A549 (cell line): ENCODE measurements at regions not wholly inside any gene's neighbourhood (a gene's known extent, or its start where the extent isn't known, plus 50 kb on each side); places are given as distances from the start of the nearest gene placed in this dataset.
"Not testable (repeated sequence)": the region's sequence is repeated elsewhere in the genome, so short reads cannot be mapped to it uniquely, and the experiment has no call there.

ENCODE experiments used
- ATAC-seq, 2 experiments: fragments of 200-7000 bp in 1 of 2; fragments of >200 bp in 1 of 2; cut with Nextera tagmentation in 1 of 2; cut with Tn5 transposase in 1 of 2; 3 replicates each; pipeline versions ENCODE4 v1.8.0 to v1.9.1; 2018 to 2020; ENCODE audit warnings: mild to moderate bottlenecking in 1 of 2, moderate library complexity in 1 of 2
- CTCF ChIA-PET: fragments of 300-600 bp; sonication (Branson Sonifier 250); formaldehyde crosslinking; extraction: SDS; loops from one replicate; lab custom pipeline; 2021; ENCODE audit warnings: antibody characterized with exemption, inconsistent platforms; lab: Yijun Ruan, JAX
- POLR2A ChIA-PET: fragments of 350-600 bp; formaldehyde crosslinking; extraction: SDS; loops from one replicate; lab custom pipeline; 2021; ENCODE audit warnings: antibody characterized with exemption, inconsistent platforms; lab: Yijun Ruan, JAX
- DNase-seq, 2 experiments: peaks; one replicate each; pipeline versions ENCODE4 v3.0.0 to v3.0.0-alpha.2; 2011 to 2016; ENCODE audit warnings: low read depth in 1 of 2, low spot score in 1 of 2
- FAIRE-seq: peaks from 2 replicates; lab custom pipeline; 2011; peaks lifted over from hg19 to GRCh38; lab: Jason Lieb, UNC
- H3K27ac ChIP-seq, 2 experiments: fragments of >200 bp; sonication (Bioruptor Twin); formaldehyde crosslinking; 3 replicates each; pipeline ENCODE4 v1.5.1; 2016 to 2017
- H3K4me1 ChIP-seq: fragments of >200 bp; sonication (Bioruptor Twin); formaldehyde crosslinking; 3 replicates; pipeline ENCODE4 v1.6.1; 2016
- H3K4me2 ChIP-seq: fragments of >200 bp; sonication (Bioruptor Twin); formaldehyde crosslinking; 3 replicates; pipeline ENCODE4 v1.6.1; 2016
- H3K4me3 ChIP-seq: fragments of >200 bp; sonication (Bioruptor Twin); formaldehyde crosslinking; 3 replicates; pipeline ENCODE4 v1.5.1; 2016
- H3K9me3 ChIP-seq: fragments of >200 bp; sonication (Bioruptor Twin); formaldehyde crosslinking; 3 replicates; pipeline ENCODE4 v1.6.1; 2016
- ATOH8 ChIP-seq: fragments of 250-450 bp; sonication (Bioruptor Pico); IDR thresholded peaks from 2 replicates; pipeline ENCODE4 v1.5.0; 2020; ENCODE audit warnings: low read depth, mild to moderate bottlenecking, moderate library complexity
- BCL3 ChIP-seq: fragments of >200 bp; sonication (Bioruptor Twin); formaldehyde crosslinking; IDR thresholded peaks from 3 replicates; pipeline ENCODE4 v1.6.1; 2016
- CEBPB ChIP-seq, 2 experiments: fragments of >200 bp in 1 of 2; sonication (Bioruptor Twin) in 1 of 2; formaldehyde crosslinking in 1 of 2; IDR thresholded peaks; 2 replicates each; pipeline ENCODE4 v1.6.1; 2012 to 2016
- CHD2 ChIP-seq: fragments of 150-350 bp; IDR thresholded peaks from 2 replicates; pipeline ENCODE4 v1.6.1; 2014; ENCODE audit warnings: low read length; ENCODE audit not compliant: partially characterized antibody
- EHF ChIP-seq: fragments of 250-450 bp; sonication (Bioruptor Pico); IDR thresholded peaks from 2 replicates; pipeline ENCODE4 v1.5.0; 2020; ENCODE audit warnings: mild to moderate bottlenecking
- ELK1 ChIP-seq: fragments of 150-350 bp; IDR thresholded peaks from 2 replicates; pipeline ENCODE4 v1.6.1; 2014; ENCODE audit warnings: low read depth, mild to moderate bottlenecking, low read length
- ESRRA ChIP-seq: fragments of 150-350 bp; IDR thresholded peaks from 2 replicates; pipeline ENCODE4 v1.6.1; 2014; ENCODE audit warnings: mild to moderate bottlenecking, low read length, borderline replicate concordance
- FOSB ChIP-seq: fragments of 250-450 bp; sonication (Bioruptor Pico); IDR thresholded peaks from 2 replicates; pipeline ENCODE4 v1.5.0; 2020; ENCODE audit warnings: mild to moderate bottlenecking, moderate library complexity
- FOSL2 ChIP-seq, 2 experiments: fragments of 450-650 bp in 1 of 2; fragments of >200 bp in 1 of 2; sonication (Bioruptor Twin) in 1 of 2; formaldehyde crosslinking; IDR thresholded peaks; 2 replicates each; pipeline versions ENCODE4 v1.5.0 to v1.6.1; 2016 to 2020; ENCODE audit warnings: mild to moderate bottlenecking in 1 of 2, moderate library complexity in 1 of 2
- FOXS1 ChIP-seq: fragments of 250-450 bp; sonication (Bioruptor Pico); IDR thresholded peaks from 2 replicates; pipeline ENCODE4 v1.5.0; 2020; ENCODE audit warnings: mild to moderate bottlenecking, moderate library complexity
- GATA3 ChIP-seq: IDR thresholded peaks from 2 replicates; pipeline ENCODE4 v1.6.1; 2012; ENCODE audit warnings: borderline replicate concordance
- HEYL ChIP-seq: fragments of 250-450 bp; sonication (Bioruptor Pico); IDR thresholded peaks from 2 replicates; pipeline ENCODE4 v1.8.0; 2021; ENCODE audit warnings: mild to moderate bottlenecking, moderate library complexity
- HMGXB4 ChIP-seq: fragments of 250-450 bp; sonication (Bioruptor Pico); IDR thresholded peaks from 2 replicates; pipeline ENCODE4 v1.5.0; 2021; ENCODE audit warnings: mild to moderate bottlenecking, moderate library complexity, borderline replicate concordance
- HOXA7 ChIP-seq: fragments of 250-450 bp; sonication (Bioruptor Pico); IDR thresholded peaks from 2 replicates; pipeline ENCODE4 v1.5.0; 2020; ENCODE audit warnings: mild to moderate bottlenecking, moderate library complexity
- HOXB13 ChIP-seq: fragments of 250-450 bp; sonication (Bioruptor Pico); IDR thresholded peaks from 2 replicates; pipeline ENCODE4 v1.5.0; 2020; ENCODE audit warnings: low read depth, mild to moderate bottlenecking, moderate library complexity
- JUN ChIP-seq, 2 experiments: fragments of >200 bp; sonication (Bioruptor Twin); formaldehyde crosslinking; IDR thresholded peaks; 2 replicates in 1 of 2; 3 replicates in 1 of 2; pipeline ENCODE4 v1.6.1; 2016 to 2017
- KDM1A ChIP-seq: fragments of 200-600 bp; sonication (generic); IDR thresholded peaks from 2 replicates; pipeline ENCODE4 v1.6.1; 2016; ENCODE audit warnings: low read depth, mild to moderate bottlenecking
- MAFK ChIP-seq: fragments of 450-650 bp; IDR thresholded peaks from 2 replicates; pipeline ENCODE4 v1.6.1; 2014; ENCODE audit not compliant: partially characterized antibody
- MAZ ChIP-seq: fragments of 150-350 bp; IDR thresholded peaks from 2 replicates; pipeline ENCODE4 v1.6.1; 2014; ENCODE audit warnings: antibody characterized with exemption, low read depth, low read length, borderline replicate concordance
- MYC ChIP-seq: IDR thresholded peaks from 2 replicates; pipeline ENCODE4 v1.6.1; 2012; ENCODE audit warnings: mild to moderate bottlenecking, inconsistent platforms, low read length, improper control_type of control experiment, borderline replicate concordance
- NR3C1 ChIP-seq: fragments of >200 bp; sonication (Bioruptor Twin); formaldehyde crosslinking; IDR thresholded peaks from 3 replicates; pipeline ENCODE4 v1.6.1; 2017
- POLR2A ChIP-seq: IDR thresholded peaks from 2 replicates; pipeline ENCODE4 v1.6.1; 2012; ENCODE audit warnings: mild to moderate bottlenecking, low read length
- RARB ChIP-seq: fragments of 250-450 bp; sonication (Bioruptor Pico); IDR thresholded peaks from 2 replicates; pipeline ENCODE4 v1.8.0; 2021; ENCODE audit warnings: mild to moderate bottlenecking, moderate library complexity
- RCOR1 ChIP-seq: fragments of 150-350 bp; IDR thresholded peaks from 2 replicates; pipeline ENCODE4 v1.6.1; 2014; ENCODE audit warnings: antibody characterized with exemption, low read length, low read depth
- SREBF2 ChIP-seq: fragments of 450-650 bp; IDR thresholded peaks from 2 replicates; pipeline ENCODE4 v1.6.1; 2014; ENCODE audit warnings: mild to moderate bottlenecking, moderate library complexity
- TFCP2L1 ChIP-seq: fragments of 250-450 bp; sonication (Bioruptor Pico); IDR thresholded peaks from 2 replicates; pipeline ENCODE4 v1.5.0; 2021; ENCODE audit warnings: mild to moderate bottlenecking
- TP53 ChIP-seq: fragments of 250-450 bp; sonication (Bioruptor Pico); IDR thresholded peaks from 2 replicates; pipeline ENCODE4 v1.5.0; 2021; ENCODE audit warnings: mild to moderate bottlenecking, moderate library complexity
- USF2 ChIP-seq: fragments of 450-650 bp; IDR thresholded peaks from 2 replicates; pipeline ENCODE4 v1.6.1; 2014; ENCODE audit warnings: antibody characterized with exemption
- ZNF302 ChIP-seq: fragments of 250-450 bp; sonication (Bioruptor Pico); IDR thresholded peaks from 2 replicates; pipeline ENCODE4 v1.9.0; 2021; ENCODE audit warnings: inconsistent platforms, mild to moderate bottlenecking, moderate library complexity
- WGBS: methylation state at CpG from one replicate; pipeline ENCODE4 v1.1.6; 2017; ENCODE audit errors: missing lambda C conversion rate; 5-methylcytosine and 5-hydroxymethylcytosine counted together

GRCh38 chr3:118540448-118540821 is 494.2 kb downstream of the IGSF11 start:
- H3K4me2 ChIP-seq, FAIRE-seq, H3K4me1 ChIP-seq, H3K9me3 ChIP-seq, H3K27ac ChIP-seq, ATAC-seq, CTCF ChIA-PET, POLR2A ChIA-PET, H3K4me3 ChIP-seq: not testable (repeated sequence)
- 30% methylated on average over 5 of the region's 5 CpGs for WGBS
- peak in 1 of 2 experiments; percentile 3 for DNase-seq
- 0 out of 2 replicates have a peak, but pooled peaks have one; percentile 50 for TF ChIP-seq ZNF302

- Histone ChIP-seq H3K4me3 (no peak overlapping the region), H3K4me1 (no peaks in the 10 kb centered on the region), H3K27ac (no peak overlapping the region), H3K9me3 (no peaks in the 10 kb centered on the region), H3K4me2 (no peak overlapping the region)
- CTCF ChIA-PET = no interaction called here
- DNase-seq (no peak), ATAC-seq (no peak), FAIRE-seq (no peak)
- no peak for TF ChIP-seq CEBPB (IDR thresholded peaks at IDR 0.05)
- TF ChIP-seq TP53 (CRISPR knock-in tag) = no peak
- no peak; the same call in 1 of the 2 replicates for TF ChIP-seq ZNF302
- TF ChIP-seq MAZ = no peak
- TF ChIP-seq HOXA7 (CRISPR knock-in tag) = no peak
- no peak for TF ChIP-seq EHF (CRISPR knock-in tag)
- TF ChIP-seq BCL3 = no peak
- TF ChIP-seq KDM1A = no peak
- TF ChIP-seq MAFK = no peak
- no peak for TF ChIP-seq MYC
- no peak for TF ChIP-seq SREBF2
- TF ChIP-seq ELK1 = no peak
- no peak for TF ChIP-seq FOSB (CRISPR knock-in tag)
- TF ChIP-seq CHD2 = no peak
- no peak for TF ChIP-seq POLR2A
- no peak for TF ChIP-seq HOXB13 (CRISPR knock-in tag)
- TF ChIP-seq RCOR1 = no peak
- POLR2A ChIA-PET = no interaction called here
- 89% methylated on average over 1 of the region's 1 CpG for WGBS
Observed at GRCh38 chr3:118540826-118541225, 493.8 kb downstream of the IGSF11 start.

GRCh38 chr3:118541796-118542195 is 492.9 kb downstream of the IGSF11 start:
- WGBS = 40% methylated on average over 2 of the region's 2 CpGs

More at GRCh38 chr3:118541796-118542195, 492.9 kb downstream of the IGSF11 start:
- Histone ChIP-seq H3K4me3 (no peak overlapping the region), H3K27ac (no peak overlapping the region), H3K4me2 (no peak overlapping the region)
- DNase-seq (no peak), FAIRE-seq (no peak), ATAC-seq (no peak)
- CTCF ChIA-PET = no interaction called here
- TF ChIP-seq ATOH8 (CRISPR knock-in tag) (no peak), ESRRA (no peak), BCL3 (no peak), POLR2A (no peak), HEYL (no peak), FOSL2 (IDR thresholded peaks at IDR 0.05) (no peak), FOSL2 (CRISPR knock-in tag; IDR thresholded peaks at IDR 0.05) (no peak), HOXB13 (CRISPR knock-in tag) (no peak), TFCP2L1 (CRISPR knock-in tag) (no peak), JUN (IDR thresholded peaks at IDR 0.05) (no peak), HMGXB4 (CRISPR knock-in tag) (no peak), RARB (no peak), GATA3 (no peak), USF2 (no peak), NR3C1 (no peak), SREBF2 (no peak), FOXS1 (CRISPR knock-in tag) (no peak)
- TF ChIP-seq, all 56 proteins: peak for 0
- H3K4me1 ChIP-seq = no peaks in the 10 kb centered on the region
- no peaks in the 10 kb centered on the region for H3K9me3 ChIP-seq
- POLR2A ChIA-PET = no interaction called here
